OCI-LY7 (cell line): ENCODE measurements at regions not wholly inside any gene's neighbourhood (a gene's known extent, or its start where the extent isn't known, plus 50 kb on each side); places are given as distances from the start of the nearest gene placed in this dataset.

Experiments used
- CTCF ChIP-seq: fragments of 200-600 bp; sonication (generic); conservative IDR thresholded peaks from 2 replicates; pipeline ENCODE4 v1.5.1; 2014; ENCODE audit warnings: mild to moderate bottlenecking, antibody characterized with exemption, low read length, moderate library complexity, mixed read lengths
- EZH2phosphoT487 ChIP-seq: fragments of 200-600 bp; sonication (generic); IDR thresholded peaks from 2 replicates; pipeline ENCODE4 v1.6.1; 2018; ENCODE audit warnings: low read depth, borderline replicate concordance, mild to moderate bottlenecking, mixed run types, antibody characterized with exemption, low read length, moderate library complexity, mixed read lengths

- TF ChIP-seq CTCF = no peak
- no peak for TF ChIP-seq EZH2phosphoT487
Observed at GRCh38 chr6:133730881-133731280, 158.0 kb upstream of the TCF21 start.
